ENCODE measurements at regions not wholly inside any gene's neighbourhood (a gene's known extent, or its start where the extent isn't known, plus 50 kb on each side); places are given as distances from the start of the nearest gene placed in this dataset.
"Not testable (repeated sequence)": the region's sequence is repeated elsewhere in the genome, so short reads cannot be mapped to it uniquely, and the experiment has no call there.

DNA sequence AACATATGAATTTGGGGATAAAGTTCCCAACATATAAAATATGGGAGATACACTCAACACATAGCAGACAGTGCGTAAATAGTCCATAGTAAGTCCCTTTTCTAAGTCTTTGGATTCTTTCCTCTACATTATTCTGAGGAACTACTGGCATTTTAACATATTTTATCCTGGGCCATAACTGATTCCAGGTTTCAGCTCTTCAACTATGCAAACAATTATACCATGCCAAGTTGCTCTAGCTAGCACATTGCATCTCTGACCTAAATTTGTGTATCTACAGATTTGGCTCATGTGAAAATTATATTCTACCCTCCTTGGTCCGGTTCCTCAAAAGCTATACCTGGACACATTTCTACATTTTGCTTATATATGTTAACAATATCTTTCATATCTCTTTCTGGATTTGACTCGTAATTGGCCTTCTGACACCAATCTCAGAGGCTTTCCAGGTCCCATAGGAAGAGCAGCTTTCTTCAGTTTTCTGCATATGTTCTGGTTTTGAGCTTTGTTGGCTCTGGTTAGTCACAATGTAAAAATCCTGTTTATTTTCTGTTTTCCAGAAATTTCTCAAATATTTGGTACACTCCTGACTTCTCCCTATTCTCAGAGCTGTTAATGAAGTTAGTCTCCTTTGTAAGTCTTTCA, 305.4 kb downstream of the BMP4 start:
- no peak for DNase-seq

DNA sequence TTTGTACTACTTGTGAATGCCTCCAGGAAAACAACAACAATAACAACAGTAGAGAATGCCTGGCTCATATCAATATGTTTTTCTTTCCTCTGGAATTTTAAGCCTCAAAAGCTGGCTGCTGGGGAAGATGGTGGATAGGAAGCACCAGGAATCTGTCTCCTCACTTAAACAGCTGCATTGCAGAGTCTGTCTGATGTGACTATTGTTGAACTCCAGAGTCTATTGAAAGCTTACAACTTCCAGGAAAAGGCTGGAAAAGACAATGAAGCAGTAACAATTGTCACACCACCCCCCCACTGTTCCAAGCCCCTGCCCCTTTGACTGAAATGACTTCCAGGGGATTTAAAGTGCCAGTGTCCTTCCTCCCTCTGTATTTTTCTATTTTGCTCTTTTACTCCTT, 309.7 kb downstream of the BMP4 start:
- DNase-seq = no peak

DNA sequence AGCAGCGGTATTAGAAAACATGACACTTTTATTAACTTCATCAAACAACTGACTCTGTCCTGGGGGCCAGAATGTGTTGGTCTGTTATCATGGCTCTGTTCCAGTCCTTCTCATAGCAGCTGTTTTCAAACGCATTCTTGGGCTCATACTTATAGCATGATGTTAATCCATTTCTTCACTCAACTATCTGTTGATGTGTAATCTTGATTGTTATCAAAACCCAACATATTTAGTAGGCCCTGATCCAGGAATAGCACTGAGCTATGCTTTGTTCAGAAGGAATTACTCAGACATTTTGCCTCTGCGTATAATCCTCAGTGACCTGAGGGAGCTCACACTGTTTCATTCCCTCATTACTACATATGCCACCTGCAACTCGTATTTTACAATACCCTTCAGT, 315.9 kb downstream of the BMP4 start:
- DNase-seq = no peak

DNA sequence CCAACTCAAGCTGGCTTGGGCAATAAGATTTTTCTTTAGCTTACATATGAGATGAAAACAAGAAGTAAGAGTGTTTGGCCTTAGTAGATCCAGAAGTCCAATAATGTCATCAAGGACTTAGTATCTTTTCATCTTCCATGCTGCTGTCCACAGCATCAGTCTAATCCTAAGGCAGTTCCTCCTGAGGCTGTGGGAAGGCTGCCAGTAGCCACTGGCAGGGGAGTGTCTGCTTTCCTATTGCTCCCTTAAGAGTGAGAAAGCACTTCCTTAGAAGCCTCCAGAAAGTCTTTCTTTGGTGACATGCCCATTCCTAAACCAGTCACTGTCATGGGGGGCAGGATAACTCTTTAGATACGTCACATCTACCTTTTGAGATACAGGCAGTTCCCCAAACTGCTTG, 317.7 kb downstream of the BMP4 start:
- no peak for DNase-seq

DNA sequence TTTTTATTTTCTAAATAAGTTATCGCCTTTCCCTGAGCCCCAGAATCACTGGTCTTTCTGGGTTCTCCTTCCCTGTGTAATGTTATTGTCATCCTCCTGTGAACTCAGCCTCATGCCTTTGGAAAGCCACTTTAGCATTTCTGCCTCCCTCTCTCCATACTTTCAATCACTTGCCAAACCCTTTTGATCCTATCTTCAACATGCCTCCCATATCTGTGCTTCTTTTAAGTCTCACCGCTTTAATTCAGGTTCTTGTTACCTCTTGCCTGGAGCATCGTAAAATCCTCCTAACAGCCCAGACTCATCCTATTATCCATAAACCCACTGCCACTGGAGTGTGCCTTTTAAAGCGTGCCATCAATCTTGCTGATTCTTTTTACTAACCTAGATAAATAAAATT, 321.8 kb downstream of the BMP4 start:
- no peak for DNase-seq

DNA sequence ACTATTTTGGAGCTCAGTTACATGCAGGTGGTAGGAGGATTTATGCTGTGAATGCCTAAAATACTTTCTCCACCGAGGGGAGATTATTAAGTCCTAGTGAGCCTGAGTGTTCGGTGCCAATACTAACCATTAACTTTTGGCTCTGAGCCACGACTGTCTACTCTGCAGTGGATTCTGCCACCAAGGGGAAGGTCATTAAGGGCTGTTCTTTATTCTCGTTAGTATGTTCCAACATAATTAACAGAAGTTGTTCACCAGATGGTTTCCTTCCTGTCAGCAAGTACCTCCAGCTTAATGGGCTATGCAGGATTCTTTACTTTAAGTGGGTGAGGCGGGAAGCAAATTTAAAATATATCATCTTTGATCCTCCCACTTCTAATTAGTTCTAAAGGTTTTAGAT, 326.3 kb downstream of the BMP4 start:
- no peak for DNase-seq

DNA sequence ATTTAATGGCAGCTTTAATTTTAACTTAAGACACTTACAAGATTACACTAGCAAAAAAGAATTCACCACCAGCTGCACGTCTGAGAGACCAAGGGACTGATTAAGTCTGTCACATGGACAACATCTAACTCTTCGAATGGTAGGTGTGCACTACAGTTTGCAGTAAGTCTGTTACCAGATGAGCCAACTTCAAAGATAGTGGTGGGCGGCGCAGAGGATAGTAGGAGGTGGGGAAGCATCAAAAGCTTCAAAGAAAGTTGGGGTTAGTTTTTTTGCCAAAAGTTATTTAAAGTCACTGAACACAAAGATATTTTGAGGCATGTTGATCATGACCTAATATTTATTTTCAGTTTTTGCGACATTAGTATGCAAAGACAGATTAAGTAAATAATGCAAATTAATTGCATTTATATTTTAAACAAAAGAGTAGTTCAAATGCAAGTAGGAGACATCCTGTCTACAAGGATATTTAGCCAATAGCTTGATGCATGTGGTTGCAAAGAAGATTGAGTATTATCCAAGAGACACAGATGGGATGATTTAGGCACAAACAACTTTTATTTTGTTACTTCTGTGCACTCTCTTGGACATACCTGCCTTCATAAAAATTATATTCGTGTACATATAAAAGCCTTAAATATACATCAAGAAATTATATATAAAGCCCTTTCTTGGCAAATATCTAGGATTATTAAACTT, 327.7 kb downstream of the BMP4 start:
- DNase-seq = no peak

DNA sequence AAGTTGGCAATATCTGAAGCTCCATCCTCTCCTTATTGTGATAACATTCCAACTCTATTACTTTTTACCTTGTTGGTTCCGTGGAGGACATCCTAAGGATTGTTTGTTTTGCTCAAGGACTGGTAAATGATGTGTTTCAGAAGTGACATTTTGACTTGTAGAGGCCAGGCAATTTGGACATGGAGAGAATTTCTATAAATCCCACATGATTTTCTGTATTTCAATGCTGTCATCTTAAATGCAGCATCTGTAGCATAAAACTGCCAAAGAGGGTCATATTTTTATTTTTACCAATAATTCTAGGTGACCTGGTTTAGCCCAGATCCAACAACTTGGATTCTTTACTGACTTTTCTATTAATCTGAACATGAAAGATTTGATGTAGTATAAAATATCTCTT, 328.4 kb downstream of the BMP4 start:
- DNase-seq = no peak

DNA sequence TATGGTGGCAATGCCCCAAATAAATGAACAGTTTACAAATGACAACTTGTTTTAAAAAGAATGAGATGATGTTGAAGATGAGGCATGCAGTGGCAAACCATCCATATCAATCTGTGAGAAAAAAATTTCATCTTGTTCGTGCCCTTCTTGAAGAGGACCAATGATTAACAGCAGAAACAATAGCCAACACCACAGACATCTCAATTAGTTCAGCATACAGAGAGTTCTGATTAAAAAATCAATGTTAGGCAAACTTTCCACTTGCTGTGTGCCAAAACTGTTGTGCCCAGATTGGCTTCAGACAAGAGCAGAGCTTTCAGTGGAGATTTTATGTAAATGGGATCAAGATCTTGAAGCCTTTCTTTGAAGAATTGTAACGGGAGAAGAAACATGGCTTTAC, 329.9 kb downstream of the BMP4 start:
- no peak for DNase-seq

DNA sequence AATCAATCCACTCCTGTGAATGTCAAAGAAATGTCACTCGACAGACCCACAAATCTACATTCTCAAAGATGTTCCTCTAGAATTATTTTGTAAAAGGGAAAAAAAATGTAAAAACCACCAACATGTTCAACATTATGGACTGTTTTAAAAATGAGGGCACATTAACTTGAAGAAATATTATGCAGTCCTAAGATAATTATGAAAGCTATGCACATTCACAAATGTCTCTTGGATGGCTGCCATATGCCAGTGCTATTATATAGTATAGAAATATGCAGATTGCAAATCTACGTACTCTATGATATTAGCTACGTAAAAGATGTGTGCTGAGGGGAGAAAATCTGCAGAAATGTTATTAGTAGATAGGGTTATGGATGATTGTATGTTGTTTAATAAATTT, 334.2 kb downstream of the BMP4 start:
- no peak for DNase-seq

DNA sequence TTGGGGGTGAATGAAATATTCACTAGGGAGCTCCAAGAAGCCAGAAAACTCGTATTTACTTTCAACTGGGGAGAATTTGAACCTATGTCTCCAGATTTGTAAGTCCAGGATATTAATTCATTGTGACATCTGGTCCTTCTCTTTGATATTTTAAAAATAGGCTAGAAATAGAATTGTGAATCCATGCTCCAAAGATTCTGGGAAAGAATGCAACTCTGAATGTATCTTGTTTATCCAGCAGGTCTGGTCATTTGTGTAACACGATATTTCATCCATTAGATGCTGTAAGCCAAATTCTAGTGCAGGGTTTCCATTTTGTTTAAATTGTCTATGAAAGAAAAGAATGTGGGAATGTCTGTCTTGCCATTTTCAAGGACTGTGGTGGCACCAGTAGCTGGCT, 334.7 kb downstream of the BMP4 start:
- DNase-seq = no peak

DNA sequence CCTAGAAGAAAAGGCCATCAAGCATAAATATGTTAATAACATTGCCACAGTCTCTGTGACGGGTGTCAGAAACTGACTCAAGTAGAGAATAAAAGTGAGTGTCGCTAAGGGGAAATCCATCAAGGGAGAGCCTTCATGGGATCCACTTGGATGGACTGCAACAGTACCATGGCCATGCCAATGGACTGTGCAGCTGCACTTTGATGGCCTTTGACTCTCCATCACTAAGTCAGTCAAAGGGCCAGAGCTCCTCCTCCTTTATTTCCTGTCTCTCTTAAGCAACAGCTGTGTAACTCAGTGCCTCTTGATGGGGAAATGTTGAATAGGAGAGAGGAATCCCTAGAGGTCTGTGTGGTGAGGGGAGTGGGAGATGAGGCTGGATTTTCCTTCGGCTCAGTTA, 335.2 kb downstream of the BMP4 start:
- DNase-seq = no peak

DNA sequence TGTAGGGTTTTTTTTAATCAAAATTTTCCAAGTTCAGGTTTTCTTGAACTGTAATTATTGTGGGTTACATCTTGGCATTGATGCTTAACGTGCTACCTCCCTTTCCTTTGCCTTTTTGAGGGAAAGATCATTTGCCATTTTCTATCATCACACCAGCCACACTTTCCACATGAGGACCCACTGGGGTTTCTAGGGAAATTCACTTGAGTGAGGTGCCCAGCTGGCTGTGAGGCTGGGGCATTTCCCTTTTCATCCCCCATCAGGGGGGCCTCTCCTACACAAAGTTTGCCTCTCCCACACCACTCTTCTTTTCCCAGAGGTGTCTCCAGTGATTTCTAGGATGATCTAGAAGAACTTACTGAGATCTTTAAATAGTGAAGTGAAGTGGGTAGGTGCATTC, 335.7 kb downstream of the BMP4 start:
- DNase-seq = no peak

DNA sequence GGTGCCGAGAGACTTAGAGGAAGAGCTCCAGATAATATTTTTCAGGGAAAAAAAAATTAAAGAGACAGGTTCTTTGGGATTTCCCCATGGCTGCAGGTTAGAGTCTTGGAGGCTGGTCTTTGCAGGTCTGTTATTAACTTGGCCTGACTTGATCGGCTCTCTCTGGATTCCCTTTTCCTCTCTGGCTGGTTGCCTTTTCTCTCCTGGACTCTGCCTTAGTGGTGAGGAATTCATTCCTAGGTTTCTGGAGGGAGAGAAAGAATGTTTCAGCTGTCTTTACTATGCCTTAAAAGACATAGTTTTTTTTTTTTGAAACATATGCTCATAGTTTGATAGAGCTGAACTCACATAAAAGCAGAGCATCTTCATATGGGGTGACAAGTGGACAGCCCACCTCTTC, 336.3 kb downstream of the BMP4 start:
- DNase-seq = no peak

DNA sequence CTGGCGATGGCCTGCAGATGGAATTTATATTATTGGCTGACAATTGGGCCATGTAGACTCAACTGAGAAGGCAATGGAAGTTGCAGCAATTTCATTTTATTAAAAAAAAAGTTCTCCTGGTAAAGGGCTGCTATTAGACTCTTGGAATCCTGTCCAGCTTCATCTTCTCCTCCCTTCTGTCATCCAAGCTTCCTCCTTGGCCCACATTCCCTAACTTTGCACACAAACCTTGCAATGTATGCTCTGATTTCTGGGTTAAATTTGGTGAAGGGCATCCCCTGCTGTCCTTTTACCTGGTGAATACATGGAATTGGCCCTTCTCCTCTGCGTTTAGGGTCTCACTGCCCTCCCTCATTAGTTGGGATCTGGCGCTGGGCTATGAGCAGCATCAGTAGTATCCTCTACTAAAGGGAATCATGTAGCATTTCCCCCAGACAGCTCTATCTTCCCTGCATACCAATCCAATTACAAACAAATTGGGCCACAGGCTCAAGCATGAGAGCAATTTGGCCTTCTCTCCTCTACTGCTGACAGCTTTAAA, 336.9 kb downstream of the BMP4 start:
- DNase-seq = no peak

DNA sequence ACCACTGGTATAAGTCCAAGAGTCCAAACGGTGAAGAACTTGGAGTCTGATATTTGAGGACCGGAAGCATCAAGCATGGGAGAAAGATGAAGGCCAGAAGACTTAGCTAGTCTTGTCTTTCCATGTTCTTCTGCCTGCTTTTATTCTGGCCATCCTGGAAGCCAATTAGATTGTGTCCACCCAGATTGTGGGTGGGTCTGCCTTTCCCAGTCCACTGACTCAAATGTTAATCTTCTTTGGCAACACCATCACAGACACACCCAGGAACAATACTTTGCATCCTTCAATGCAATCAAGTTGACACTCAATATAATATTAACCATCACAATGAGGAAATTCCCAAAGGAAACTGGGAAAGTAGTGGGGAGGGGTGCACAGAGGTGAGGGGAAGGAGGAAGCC, 340.1 kb downstream of the BMP4 start:
- DNase-seq = not testable (repeated sequence)

DNA sequence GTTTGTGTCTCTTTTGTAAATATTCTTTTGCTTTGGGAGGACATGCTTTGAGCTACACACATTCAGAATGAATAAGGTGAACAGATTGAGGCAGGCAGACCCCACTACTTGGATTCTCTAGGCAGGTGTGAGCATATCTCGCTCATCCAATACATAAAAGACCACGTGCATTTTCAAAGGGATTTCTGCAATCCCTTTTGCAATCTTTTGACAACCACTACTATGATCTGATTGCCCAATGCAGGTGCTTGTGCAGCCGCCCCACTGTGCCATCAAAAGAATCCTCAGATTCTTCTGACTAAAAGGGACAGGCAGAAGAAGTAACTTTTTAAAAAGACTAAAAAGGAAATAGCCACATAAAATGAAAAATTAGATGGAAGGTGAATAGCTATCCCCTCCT, 341.4 kb downstream of the BMP4 start:
- DNase-seq = no peak

DNA sequence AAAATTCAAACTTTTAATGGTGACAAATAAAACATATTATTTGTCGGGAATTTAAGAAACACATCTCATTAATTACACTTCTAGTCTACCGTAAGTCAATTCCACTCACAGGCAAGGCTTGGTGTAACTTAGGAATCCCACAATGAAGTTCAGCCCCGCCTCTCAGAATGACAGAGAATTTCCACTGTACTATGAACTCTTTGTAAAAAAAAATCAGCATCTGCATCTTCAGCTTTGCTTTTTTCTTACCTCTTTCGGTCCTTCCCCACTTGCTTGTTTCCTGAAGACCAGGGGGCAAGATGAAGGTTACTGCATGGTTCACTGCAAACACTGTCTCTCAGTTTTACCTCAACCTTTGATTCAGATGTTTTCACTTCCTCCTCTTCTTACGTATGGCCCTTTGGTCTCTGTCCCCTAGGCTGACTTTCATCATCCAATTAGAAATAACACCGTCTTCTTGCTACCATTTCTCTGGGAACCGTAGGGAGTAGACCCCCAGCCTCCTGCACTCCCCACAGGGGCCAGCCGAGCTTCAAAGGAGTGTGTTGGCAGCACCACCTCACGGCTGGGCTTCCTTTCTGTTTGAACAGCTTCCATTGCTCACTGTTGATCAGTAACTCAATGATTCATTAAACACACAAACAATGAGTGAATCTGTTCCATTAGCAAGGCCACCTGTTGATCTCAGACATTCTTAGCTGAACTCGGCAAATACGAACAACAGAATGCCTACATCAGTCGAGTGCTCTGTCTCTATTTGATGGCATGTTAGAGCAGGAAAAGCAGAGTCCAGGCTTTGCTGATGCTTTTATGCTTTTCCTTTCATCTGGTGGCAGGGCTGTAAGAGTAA, 343.0 kb downstream of the BMP4 start:
- DNase-seq = no peak

DNA sequence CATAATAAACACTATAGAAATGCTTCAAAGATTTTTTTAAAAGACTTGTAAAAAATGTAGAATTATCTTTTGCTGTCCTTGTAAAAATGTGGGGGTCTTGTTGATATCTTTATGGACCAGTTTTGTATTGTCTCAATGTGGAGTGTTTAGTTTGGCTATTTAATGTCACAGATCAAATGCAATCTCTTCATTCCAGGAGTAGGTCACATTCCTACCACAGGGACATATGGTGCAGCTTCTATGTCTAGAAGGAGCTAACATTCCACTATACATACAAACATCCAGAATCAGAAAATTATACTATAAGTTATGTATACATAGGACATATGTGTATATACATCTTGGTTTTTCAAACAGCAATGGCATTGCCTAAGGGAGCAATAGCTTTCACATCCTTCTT, 345.7 kb downstream of the BMP4 start:
- DNase-seq = no peak

DNA sequence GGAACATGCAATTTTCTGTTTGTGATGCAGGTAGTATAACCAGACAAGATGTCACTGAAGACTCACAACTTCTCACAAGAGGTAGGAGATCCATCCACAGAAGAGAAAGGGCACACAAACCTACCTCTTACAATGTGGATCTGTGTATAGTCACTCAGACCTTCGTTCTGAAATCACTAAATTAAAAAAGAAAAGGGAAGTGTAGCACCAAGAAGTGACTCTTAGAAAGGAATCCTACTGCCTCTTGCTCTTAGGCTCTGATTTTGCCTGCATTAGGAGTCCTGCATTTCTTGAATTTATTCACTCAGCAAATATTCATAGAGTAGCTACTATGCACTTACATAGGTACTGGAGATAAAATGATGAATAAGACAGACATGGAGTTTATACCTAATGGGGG, 347.6 kb downstream of the BMP4 start:
- no peak for DNase-seq

DNA sequence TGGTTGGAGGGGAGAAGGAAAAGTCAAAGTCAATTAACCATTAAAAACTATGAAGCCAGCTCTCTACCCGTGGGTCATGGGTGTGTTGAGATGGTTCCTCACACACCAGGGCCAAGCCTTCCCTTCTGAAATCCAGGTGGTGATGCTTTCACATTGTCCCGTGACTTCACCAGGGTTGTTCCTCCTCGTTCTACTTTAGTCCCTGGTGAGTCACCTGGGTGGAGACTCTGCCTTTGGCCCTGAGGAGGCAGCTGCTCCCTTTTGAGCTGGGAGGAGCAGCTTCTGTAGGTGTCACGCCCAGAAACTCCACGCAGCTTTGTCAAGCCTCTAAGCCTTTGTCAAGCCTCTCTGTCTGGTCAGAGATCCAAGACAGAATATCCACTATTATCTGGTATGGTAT, 348.3 kb downstream of the BMP4 start:
- DNase-seq = no peak

DNA sequence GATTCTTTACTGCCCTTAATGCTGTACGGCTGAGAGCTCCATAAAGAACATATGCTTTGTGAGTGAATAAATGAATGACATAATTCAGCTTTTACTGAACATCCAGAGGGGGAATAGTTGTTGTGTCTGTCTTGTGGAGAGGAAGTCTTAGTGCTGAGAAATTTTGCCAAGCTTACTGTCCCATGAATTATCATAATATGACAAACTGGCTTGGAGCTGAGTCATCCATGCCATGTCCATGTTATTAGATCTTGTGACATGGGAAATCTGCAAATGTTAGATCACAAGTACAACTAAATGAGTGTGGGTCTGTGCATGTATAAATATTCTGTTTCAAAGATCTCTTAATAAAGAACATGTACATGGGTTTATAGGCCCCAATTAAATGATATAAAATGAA, 350.4 kb downstream of the BMP4 start:
- no peak for DNase-seq

DNA sequence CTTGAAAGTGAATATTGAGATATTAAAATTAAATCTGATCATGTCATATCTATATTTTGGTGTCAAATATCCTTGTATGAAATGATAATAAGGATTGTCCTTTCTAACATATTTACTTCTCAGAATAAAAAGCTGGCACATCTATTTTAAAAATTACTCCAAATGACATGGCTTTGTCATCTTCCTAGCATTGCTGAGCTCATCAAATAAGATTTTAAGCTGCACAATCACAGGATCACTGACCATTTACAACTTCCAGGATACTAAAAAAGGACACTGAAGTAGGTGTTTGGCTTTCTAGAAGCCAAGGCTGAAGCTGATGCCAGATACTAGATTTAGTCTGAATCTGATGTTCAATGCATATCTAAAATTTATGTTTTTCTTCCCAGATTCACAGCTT, 351.1 kb downstream of the BMP4 start:
- no peak for DNase-seq

DNA sequence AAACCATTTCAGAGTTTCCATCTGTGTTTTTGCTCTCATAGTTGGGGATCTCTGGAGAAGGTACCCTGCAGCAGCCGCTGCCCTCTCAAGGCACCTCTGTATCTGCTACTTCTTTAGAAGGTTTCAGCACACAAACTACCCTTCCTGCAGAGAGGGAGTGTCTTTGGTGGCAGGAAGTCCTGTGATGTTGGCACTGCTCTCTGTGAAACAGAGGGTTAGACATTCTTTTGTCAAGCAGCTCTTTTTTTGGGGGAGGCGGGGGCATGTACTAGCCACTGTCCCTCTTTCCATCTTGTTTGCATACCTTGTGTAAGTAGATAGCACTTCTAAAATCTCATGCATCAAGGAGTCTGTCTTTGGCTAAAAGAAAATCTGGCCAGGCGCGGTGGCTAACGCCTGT, 352.6 kb downstream of the BMP4 start:
- DNase-seq = no peak
